Glutamatergic neuron (in vitro differentiated cells): ENCODE measurements at regions not wholly inside any gene's neighbourhood (a gene's known extent, or its start where the extent isn't known, plus 50 kb on each side); places are given as distances from the start of the nearest gene placed in this dataset.

Experiments used
- DNase-seq: peaks from one replicate; pipeline ENCODE4 v3.0.0; 2022
- H3K27ac Mint-ChIP-seq: one replicate; pipeline ENCODE4 v1.8.0; 2020; ENCODE audit warnings: mild to moderate bottlenecking, mixed read lengths, inconsistent platforms; ENCODE audit not compliant: unreplicated experiment
- H3K27me3 Mint-ChIP-seq: one replicate; pipeline ENCODE4 v1.8.0; 2020; ENCODE audit warnings: mild to moderate bottlenecking, moderate library complexity, mixed read lengths, inconsistent platforms; ENCODE audit not compliant: unreplicated experiment
- H3K36me3 Mint-ChIP-seq: one replicate; pipeline ENCODE4 v1.8.0; 2020; ENCODE audit warnings: mild to moderate bottlenecking, mixed read lengths, inconsistent platforms; ENCODE audit not compliant: unreplicated experiment
- H3K4me1 Mint-ChIP-seq: one replicate; pipeline ENCODE4 v1.8.0; 2020; ENCODE audit warnings: mild to moderate bottlenecking, low read depth, mixed read lengths, inconsistent platforms; ENCODE audit not compliant: unreplicated experiment
- H3K4me3 Mint-ChIP-seq: one replicate; pipeline ENCODE4 v1.8.0; 2020; ENCODE audit warnings: mild to moderate bottlenecking, mixed read lengths, inconsistent platforms; ENCODE audit not compliant: unreplicated experiment
- H3K9me3 Mint-ChIP-seq: one replicate; pipeline ENCODE4 v1.8.0; 2020; ENCODE audit warnings: mild to moderate bottlenecking, moderate library complexity, mixed read lengths, inconsistent platforms; ENCODE audit not compliant: unreplicated experiment
- CTCF ChIP-seq: fragments of 200-600 bp; sonication (generic); IDR thresholded peaks from one replicate; pipeline ENCODE4 v1.5.0; 2021; ENCODE audit not compliant: partially characterized antibody, unreplicated experiment

- peaks cover 3% of the 10 kb centered on the region for H3K27me3 Mint-ChIP-seq
- TF ChIP-seq CTCF, result no peak
Measured at GRCh38 chr5:164652276-164652660, 1146.8 kb downstream of the MAT2B start.

GRCh38 chr5:164663198-164663989 lies 1158.0 kb downstream of the MAT2B start:
- Mint-ChIP-seq H3K27ac (no peak overlapping the region), H3K9me3 (no peaks in the 10 kb centered on the region), H3K27me3 (no peaks in the 10 kb centered on the region), H3K4me1 (no peaks in the 10 kb centered on the region), H3K4me3 (no peak overlapping the region), H3K36me3 (no peaks in the 10 kb centered on the region)
- TF ChIP-seq CTCF, result no peak
- no peak for DNase-seq

More at GRCh38 chr5:164652276-164652660, 1146.8 kb downstream of the MAT2B start:
- Mint-ChIP-seq H3K36me3 (no peaks in the 10 kb centered on the region), H3K4me1 (peaks cover 2% of the 10 kb centered on the region), H3K27ac (no peak overlapping the region), H3K9me3 (no peaks in the 10 kb centered on the region), H3K4me3 (no peak overlapping the region)
- DNase-seq, result no peak

- DNase-seq, result no peak
- peaks cover 14% of the 10 kb centered on the region for H3K4me1 Mint-ChIP-seq
- peak overlapping the region; percentile 64 for H3K27ac Mint-ChIP-seq
- TF ChIP-seq CTCF, result no peak
- no peaks in the 10 kb centered on the region for H3K9me3 Mint-ChIP-seq
- no peaks in the 10 kb centered on the region for H3K27me3 Mint-ChIP-seq
- no peaks in the 10 kb centered on the region for H3K36me3 Mint-ChIP-seq
- no peak overlapping the region for H3K4me3 Mint-ChIP-seq
Measured at GRCh38 chr5:164671640-164672039, 1166.2 kb downstream of the MAT2B start.

- DNase-seq, result no peak
- no peaks in the 10 kb centered on the region for H3K9me3 Mint-ChIP-seq
- peak overlapping the region; percentile 64 for H3K27ac Mint-ChIP-seq
- no peak for TF ChIP-seq CTCF
- no peak overlapping the region for H3K4me3 Mint-ChIP-seq
- H3K36me3 Mint-ChIP-seq, result no peaks in the 10 kb centered on the region
- no peaks in the 10 kb centered on the region for H3K27me3 Mint-ChIP-seq
- H3K4me1 Mint-ChIP-seq, result peaks cover 14% of the 10 kb centered on the region
Measured at GRCh38 chr5:164672205-164672604, 1166.8 kb downstream of the MAT2B start.

- H3K4me3 Mint-ChIP-seq, result no peak overlapping the region
- no peaks in the 10 kb centered on the region for H3K36me3 Mint-ChIP-seq
- H3K4me1 Mint-ChIP-seq, result peaks cover 14% of the 10 kb centered on the region
- H3K27ac Mint-ChIP-seq, result no peak overlapping the region
- peak; percentile 46 for TF ChIP-seq CTCF
- no peaks in the 10 kb centered on the region for H3K27me3 Mint-ChIP-seq
- no peak for DNase-seq
- no peaks in the 10 kb centered on the region for H3K9me3 Mint-ChIP-seq
Measured at GRCh38 chr5:164672931-164673694, 1167.7 kb downstream of the MAT2B start.
